ENCODE measurements at regions not wholly inside any gene's neighbourhood (a gene's known extent, or its start where the extent isn't known, plus 50 kb on each side); places are given as distances from the start of the nearest gene placed in this dataset.

- Histone ChIP-seq H3K27me3 (no peaks in the 10 kb centered on the region), H3K4me3 (no peak overlapping the region), H3K9me3 (no peaks in the 10 kb centered on the region), H3K4me1 (no peaks in the 10 kb centered on the region), H3K36me3 (no peaks in the 10 kb centered on the region), H3K27ac (no peak overlapping the region)
- DNase-seq (no peak), ATAC-seq (peak in 1 of 4 donors; percentile 24)
- no peak for TF ChIP-seq CTCF (IDR thresholded peaks at IDR 0.05)
- TF ChIP-seq POLR2A (IDR thresholded peaks at IDR 0.05): no peak
- WGBS (ENCODE audit: insufficient coverage, low coverage, low lambda C conversion rate, missing lambda C conversion rate): 51% methylated on average over 2 of the region's 7 CpGs
- intact Hi-C loops (cut with DNase I): no loop called here
Measured at GRCh38 chr2:54370405-54371104, 85.6 kb upstream of the SPTBN1 start.

GRCh38 chr2:54371460-54372065, 84.6 kb upstream of the SPTBN1 start:
- TF ChIP-seq POLR2A (IDR thresholded peaks at IDR 0.05) (no peak), CTCF (IDR thresholded peaks at IDR 0.05) (no peak)
- no peaks in the 10 kb centered on the region for H3K27me3 ChIP-seq
- intact Hi-C loops (cut with DNase I): no loop called here
- no peaks in the 10 kb centered on the region for H3K36me3 ChIP-seq
- H3K27ac ChIP-seq: no peak overlapping the region
- H3K4me1 ChIP-seq: no peaks in the 10 kb centered on the region
- WGBS (ENCODE audit: insufficient coverage, low coverage, low lambda C conversion rate, missing lambda C conversion rate): 52% methylated on average over 3 of the region's 7 CpGs
- no peaks in the 10 kb centered on the region for H3K9me3 ChIP-seq
- no peak overlapping the region for H3K4me3 ChIP-seq
- ATAC-seq (no peak), DNase-seq (no peak)

GRCh38 chr2:54372361-54372760, 83.8 kb upstream of the SPTBN1 start:
- H3K27me3 ChIP-seq: no peaks in the 10 kb centered on the region
- no peaks in the 10 kb centered on the region for H3K36me3 ChIP-seq
- H3K4me1 ChIP-seq: no peaks in the 10 kb centered on the region
- intact Hi-C loops (cut with DNase I): no loop called here
- no peak for ATAC-seq
- TF ChIP-seq POLR2A (IDR thresholded peaks at IDR 0.05): no peak
- TF ChIP-seq CTCF (IDR thresholded peaks at IDR 0.05): no peak
- no peaks in the 10 kb centered on the region for H3K9me3 ChIP-seq
- H3K4me3 ChIP-seq: no peak overlapping the region
- no peak overlapping the region for H3K27ac ChIP-seq
- 69% methylated on average over 4 of the region's 4 CpGs for WGBS (ENCODE audit: insufficient coverage, low coverage, low lambda C conversion rate, missing lambda C conversion rate)
- no peak for DNase-seq

- TF ChIP-seq POLR2A (IDR thresholded peaks at IDR 0.05) (no peak), CTCF (IDR thresholded peaks at IDR 0.05) (no peak)
- WGBS (ENCODE audit: insufficient coverage, low coverage, low lambda C conversion rate, missing lambda C conversion rate): 62% methylated on average over 3 of the region's 3 CpGs
- intact Hi-C loops (cut with DNase I): no loop called here
- Histone ChIP-seq H3K9me3 (no peaks in the 10 kb centered on the region), H3K4me1 (no peaks in the 10 kb centered on the region), H3K27me3 (no peaks in the 10 kb centered on the region), H3K36me3 (no peaks in the 10 kb centered on the region), H3K27ac (no peak overlapping the region), H3K4me3 (no peak overlapping the region)
- ATAC-seq (no peak), DNase-seq (no peak)
Measured at GRCh38 chr2:54373855-54374254, 82.3 kb upstream of the SPTBN1 start.
